Right lung (tissue), 2 donors: ENCODE measurements at regions not wholly inside any gene's neighbourhood (a gene's known extent, or its start where the extent isn't known, plus 50 kb on each side); places are given as distances from the start of the nearest gene placed in this dataset.
A peak's percentile ranks its signal among the peaks of the same experiment; 100 is the strongest.

Experiments used
- DNase-seq, 2 donors: peaks; one replicate each; pipeline ENCODE4 v3.0.0-alpha.2; 2013

- no peak for DNase-seq
Measured at GRCh38 chr16:64892835-64893785, 228.8 kb downstream of the CDH11 start.

- DNase-seq = no peak
Measured at GRCh38 chr16:64889446-64889845, 232.4 kb downstream of the CDH11 start.

GRCh38 chr16:64887651-64888050 is 234.2 kb downstream of the CDH11 start:
- no peak for DNase-seq

GRCh38 chr16:64882078-64882784 is 239.6 kb downstream of the CDH11 start:
- DNase-seq = no peak

GRCh38 chr16:64880994-64881393 is 240.9 kb downstream of the CDH11 start:
- no peak for DNase-seq

GRCh38 chr16:64880006-64880405 is 241.9 kb downstream of the CDH11 start:
- no peak for DNase-seq

GRCh38 chr16:64878940-64879339 is 242.9 kb downstream of the CDH11 start:
- no peak for DNase-seq

GRCh38 chr16:64872101-64872500 is 249.8 kb downstream of the CDH11 start:
- no peak for DNase-seq

- no peak for DNase-seq
Measured at GRCh38 chr16:64870859-64871258, 251.0 kb downstream of the CDH11 start.

GRCh38 chr16:64869781-64870180 is 252.1 kb downstream of the CDH11 start:
- DNase-seq = no peak

GRCh38 chr16:64866021-64866420 is 255.8 kb downstream of the CDH11 start:
- no peak for DNase-seq

GRCh38 chr16:64865069-64865696 is 256.7 kb downstream of the CDH11 start:
- DNase-seq = no peak

- DNase-seq = peak; percentile 39 to 47
Measured at GRCh38 chr16:64864232-64864809, 257.5 kb downstream of the CDH11 start.

- DNase-seq = no peak
Measured at GRCh38 chr16:64858076-64858475, 263.8 kb downstream of the CDH11 start.

GRCh38 chr16:64857411-64857810 is 264.5 kb downstream of the CDH11 start:
- DNase-seq = no peak

- peak in 1 of 2 donors; percentile 41 for DNase-seq
Measured at GRCh38 chr16:64853551-64853950, 268.3 kb downstream of the CDH11 start.

- DNase-seq = no peak
Measured at GRCh38 chr16:64846966-64847365, 274.9 kb downstream of the CDH11 start.

- DNase-seq = no peak
Measured at GRCh38 chr16:64845071-64845470, 276.8 kb downstream of the CDH11 start.

- no peak for DNase-seq
Measured at GRCh38 chr16:64841482-64841881, 280.4 kb downstream of the CDH11 start.

- no peak for DNase-seq
Measured at GRCh38 chr16:64841071-64841470, 280.8 kb downstream of the CDH11 start.

GRCh38 chr16:64830653-64831052 is 291.2 kb downstream of the CDH11 start:
- peak in 1 of 2 donors; percentile 1 for DNase-seq

- DNase-seq = no peak
Measured at GRCh38 chr16:64829678-64830077, 292.2 kb downstream of the CDH11 start.
